Natural killer cell (primary cell): ENCODE measurements at regions not wholly inside any gene's neighbourhood (a gene's known extent, or its start where the extent isn't known, plus 50 kb on each side); places are given as distances from the start of the nearest gene placed in this dataset.

Experiments used
- ATAC-seq, 3 donors: fragments of 150-1000 bp in 2 of 3; fragments of 200-7000 bp in 1 of 3; cut with Tn5 transposase; 1 replicate in 1 of 3; 2 replicates in 2 of 3; pipeline ENCODE4 v1.10.0; 2021; ENCODE audit warnings: mild to moderate bottlenecking in 2 of 3, moderate library complexity in 2 of 3
- DNase-seq, 2 donors: peaks; one replicate each; pipeline versions ENCODE4 v3.0.0 to v3.0.0-alpha.2; 2013 to 2021; ENCODE audit warnings: mixed read lengths in 1 of 2
- H3K27ac ChIP-seq: one replicate; pipeline ENCODE4 v1.5.1; 2013; ENCODE audit warnings: mild to moderate bottlenecking, low read length
- H3K27me3 ChIP-seq: one replicate; pipeline ENCODE4 v1.6.1; 2013; ENCODE audit warnings: low read length; ENCODE audit not compliant: control insufficient read depth, insufficient read depth
- H3K36me3 ChIP-seq: one replicate; pipeline ENCODE4 v1.6.1; 2013; ENCODE audit warnings: low read length; ENCODE audit not compliant: control insufficient read depth, insufficient read depth
- H3K4me1 ChIP-seq: one replicate; pipeline ENCODE4 v1.6.1; 2013; ENCODE audit warnings: low read length; ENCODE audit not compliant: control insufficient read depth, insufficient read depth
- H3K4me3 ChIP-seq: one replicate; pipeline ENCODE4 v1.5.1; 2013; ENCODE audit warnings: low read length
- H3K9me3 ChIP-seq: one replicate; pipeline ENCODE4 v1.6.1; 2013; ENCODE audit warnings: low read length; ENCODE audit not compliant: control insufficient read depth, insufficient read depth
- H3K27ac Mint-ChIP-seq, 2 donors: one replicate each; pipeline ENCODE4 v1.8.0; 2022; ENCODE audit warnings: mild to moderate bottlenecking in 2 of 2, mixed read lengths in 2 of 2, moderate library complexity in 1 of 2
- H3K27me3 Mint-ChIP-seq, 2 donors: one replicate each; pipeline ENCODE4 v1.8.0; 2022; ENCODE audit warnings: low read depth in 2 of 2, mixed read lengths in 2 of 2
- H3K36me3 Mint-ChIP-seq: one replicate; pipeline ENCODE4 v1.8.0; 2022; ENCODE audit warnings: mixed read lengths
- H3K4me1 Mint-ChIP-seq, 2 donors: one replicate each; pipeline ENCODE4 v1.8.0; 2022; ENCODE audit warnings: mixed read lengths in 2 of 2
- H3K4me3 Mint-ChIP-seq: one replicate; pipeline ENCODE4 v1.8.0; 2022; ENCODE audit warnings: mild to moderate bottlenecking, moderate library complexity, mixed read lengths
- H3K9me3 Mint-ChIP-seq, 2 donors: one replicate each; pipeline ENCODE4 v1.8.0; 2022; ENCODE audit warnings: mixed read lengths in 2 of 2
- WGBS: methylation state at CpG from one replicate; pipeline ENCODE4 v1.1.7; 2013; ENCODE audit warnings: missing lambda C conversion rate; ENCODE audit not compliant: insufficient coverage; 5-methylcytosine and 5-hydroxymethylcytosine counted together
- intact Hi-C: fragments of 100-400 bp; cut with micrococcal nuclease; formaldehyde crosslinking; loops from one replicate; pipeline ENCODE4 v1.14.2; 2022
- TF ChIP-seq, protein P1 (sequence below): fragments of 200-600 bp; IDR thresholded peaks from one replicate; pipeline ENCODE4 v1.8.0; 2022; ENCODE audit warnings: antibody characterized with exemption

GRCh38 chr10:123517901-123518300, 148.3 kb upstream of the GPR26 start:
- TF ChIP-seq, protein P1, sequence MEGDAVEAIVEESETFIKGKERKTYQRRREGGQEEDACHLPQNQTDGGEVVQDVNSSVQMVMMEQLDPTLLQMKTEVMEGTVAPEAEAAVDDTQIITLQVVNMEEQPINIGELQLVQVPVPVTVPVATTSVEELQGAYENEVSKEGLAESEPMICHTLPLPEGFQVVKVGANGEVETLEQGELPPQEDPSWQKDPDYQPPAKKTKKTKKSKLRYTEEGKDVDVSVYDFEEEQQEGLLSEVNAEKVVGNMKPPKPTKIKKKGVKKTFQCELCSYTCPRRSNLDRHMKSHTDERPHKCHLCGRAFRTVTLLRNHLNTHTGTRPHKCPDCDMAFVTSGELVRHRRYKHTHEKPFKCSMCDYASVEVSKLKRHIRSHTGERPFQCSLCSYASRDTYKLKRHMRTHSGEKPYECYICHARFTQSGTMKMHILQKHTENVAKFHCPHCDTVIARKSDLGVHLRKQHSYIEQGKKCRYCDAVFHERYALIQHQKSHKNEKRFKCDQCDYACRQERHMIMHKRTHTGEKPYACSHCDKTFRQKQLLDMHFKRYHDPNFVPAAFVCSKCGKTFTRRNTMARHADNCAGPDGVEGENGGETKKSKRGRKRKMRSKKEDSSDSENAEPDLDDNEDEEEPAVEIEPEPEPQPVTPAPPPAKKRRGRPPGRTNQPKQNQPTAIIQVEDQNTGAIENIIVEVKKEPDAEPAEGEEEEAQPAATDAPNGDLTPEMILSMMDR = no peak
- Histone ChIP-seq H3K27me3 (no peaks in the 10 kb centered on the region), H3K27ac (no peak overlapping the region), H3K4me1 (no peaks in the 10 kb centered on the region), H3K4me3 (no peak overlapping the region), H3K36me3 (no peaks in the 10 kb centered on the region), H3K9me3 (no peaks in the 10 kb centered on the region)
- no peaks in the 10 kb centered on the region for H3K9me3 Mint-ChIP-seq
- H3K36me3 Mint-ChIP-seq = no peaks in the 10 kb centered on the region
- H3K27me3 Mint-ChIP-seq = peaks cover 12 to 21% of the 10 kb centered on the region in 2 donors
- intact Hi-C loops = no loop called here
- no peak for DNase-seq
- no peaks in the 10 kb centered on the region for H3K4me1 Mint-ChIP-seq
- no peak for ATAC-seq
- H3K4me3 Mint-ChIP-seq = no peak overlapping the region
- WGBS = 91% methylated on average over 4 of the region's 4 CpGs
- H3K27ac Mint-ChIP-seq = no peak overlapping the region

GRCh38 chr10:123518765-123519164, 147.4 kb upstream of the GPR26 start:
- no peaks in the 10 kb centered on the region for H3K36me3 Mint-ChIP-seq
- H3K27me3 ChIP-seq = no peaks in the 10 kb centered on the region
- no peaks in the 10 kb centered on the region for H3K36me3 ChIP-seq
- intact Hi-C loops = no loop called here
- H3K4me1 Mint-ChIP-seq = no peaks in the 10 kb centered on the region
- no peaks in the 10 kb centered on the region for H3K9me3 Mint-ChIP-seq
- no peak overlapping the region for H3K27ac ChIP-seq
- no peaks in the 10 kb centered on the region for H3K4me1 ChIP-seq
- ATAC-seq (no peak), DNase-seq (no peak)
- H3K27me3 Mint-ChIP-seq = peaks cover 12 to 28% of the 10 kb centered on the region in 2 donors
- WGBS = no CpG with 5 or more reads among the region's 1 CpG
- no peak overlapping the region for H3K27ac Mint-ChIP-seq
- H3K4me3 Mint-ChIP-seq = no peak overlapping the region
- no peak overlapping the region for H3K4me3 ChIP-seq
- H3K9me3 ChIP-seq = no peaks in the 10 kb centered on the region
- TF ChIP-seq, protein P1 = no peak

- H3K27me3 ChIP-seq = no peaks in the 10 kb centered on the region
- H3K27me3 Mint-ChIP-seq = peaks cover 15 to 28% of the 10 kb centered on the region in 2 donors
- no peak overlapping the region for H3K27ac ChIP-seq
- H3K4me1 ChIP-seq = no peaks in the 10 kb centered on the region
- no peak overlapping the region for H3K4me3 ChIP-seq
- intact Hi-C loops = no loop called here
- no peak for ATAC-seq
- no peaks in the 10 kb centered on the region for H3K9me3 ChIP-seq
- DNase-seq = no peak
- WGBS = 81% methylated on average over 6 of the region's 6 CpGs
- TF ChIP-seq, protein P1 = no peak
- H3K4me3 Mint-ChIP-seq = no peak overlapping the region
- H3K36me3 ChIP-seq = no peaks in the 10 kb centered on the region
- H3K36me3 Mint-ChIP-seq = no peaks in the 10 kb centered on the region
- H3K9me3 Mint-ChIP-seq = no peaks in the 10 kb centered on the region
- H3K4me1 Mint-ChIP-seq = no peaks in the 10 kb centered on the region
- no peak overlapping the region for H3K27ac Mint-ChIP-seq
Observed at GRCh38 chr10:123519861-123520260, 146.3 kb upstream of the GPR26 start.

- no peaks in the 10 kb centered on the region for H3K9me3 Mint-ChIP-seq
- no peak for DNase-seq
- no peak overlapping the region for H3K4me3 Mint-ChIP-seq
- WGBS = 100% methylated on average over 3 of the region's 3 CpGs
- Histone ChIP-seq H3K4me3 (no peak overlapping the region), H3K9me3 (no peaks in the 10 kb centered on the region), H3K27me3 (no peaks in the 10 kb centered on the region), H3K27ac (no peak overlapping the region), H3K4me1 (no peaks in the 10 kb centered on the region), H3K36me3 (no peaks in the 10 kb centered on the region)
- H3K4me1 Mint-ChIP-seq = no peaks in the 10 kb centered on the region
- intact Hi-C loops = no loop called here
- no peaks in the 10 kb centered on the region for H3K36me3 Mint-ChIP-seq
- no peak overlapping the region for H3K27ac Mint-ChIP-seq
- TF ChIP-seq, protein P1 = no peak
- ATAC-seq = no peak
- peaks cover 7 to 26% of the 10 kb centered on the region in 2 donors for H3K27me3 Mint-ChIP-seq
Observed at GRCh38 chr10:123521076-123521475, 145.1 kb upstream of the GPR26 start.
